Nephron progenitor cell (in vitro differentiated cells): ENCODE measurements at regions not wholly inside any gene's neighbourhood (a gene's known extent, or its start where the extent isn't known, plus 50 kb on each side); places are given as distances from the start of the nearest gene placed in this dataset.

ENCODE experiments used
- DNase-seq: peaks from one replicate; pipeline ENCODE4 v3.0.0; 2021
- H3K27ac Mint-ChIP-seq: 2 replicates; pipeline ENCODE4 v1.8.0; 2021; ENCODE audit warnings: mild to moderate bottlenecking, moderate library complexity, mixed read lengths
- H3K27me3 Mint-ChIP-seq: 2 replicates; pipeline ENCODE4 v1.8.0; 2021; ENCODE audit warnings: mild to moderate bottlenecking, low read depth, mixed read lengths; ENCODE audit not compliant: poor library complexity
- H3K36me3 Mint-ChIP-seq: 2 replicates; pipeline ENCODE4 v1.8.0; 2021; ENCODE audit warnings: low read depth, mixed read lengths
- H3K4me1 Mint-ChIP-seq: 2 replicates; pipeline ENCODE4 v1.8.0; 2021; ENCODE audit warnings: mixed read lengths
- H3K4me3 Mint-ChIP-seq: 2 replicates; pipeline ENCODE4 v1.8.0; 2021; ENCODE audit warnings: mild to moderate bottlenecking, moderate library complexity, mixed read lengths
- H3K9me3 Mint-ChIP-seq: 2 replicates; pipeline ENCODE4 v1.8.0; 2021; ENCODE audit warnings: mild to moderate bottlenecking, moderate library complexity, mixed read lengths
- CTCF ChIP-seq: fragments of 200-600 bp; sonication (generic); IDR thresholded peaks from 2 replicates; pipeline ENCODE4 v1.5.0; 2021; ENCODE audit warnings: antibody characterized with exemption

- TF ChIP-seq CTCF = no peak
- H3K4me1 Mint-ChIP-seq = peaks cover 16% of the 10 kb centered on the region
- no peaks in the 10 kb centered on the region for H3K9me3 Mint-ChIP-seq
Observed at GRCh38 chr18:1466035-1466434, 561.4 kb downstream of the ADCYAP1 start.

GRCh38 chr18:1467461-1467964 lies 562.8 kb downstream of the ADCYAP1 start:
- DNase-seq = no peak
- Mint-ChIP-seq H3K4me3 (no peak overlapping the region), H3K27me3 (no peaks in the 10 kb centered on the region), H3K27ac (no peak overlapping the region), H3K36me3 (no peaks in the 10 kb centered on the region), H3K4me1 (peaks cover 16% of the 10 kb centered on the region), H3K9me3 (no peaks in the 10 kb centered on the region)
- no peak for TF ChIP-seq CTCF

More at GRCh38 chr18:1466035-1466434, 561.4 kb downstream of the ADCYAP1 start:
- Mint-ChIP-seq H3K27me3 (peaks cover 2% of the 10 kb centered on the region), H3K27ac (no peak overlapping the region), H3K4me3 (no peak overlapping the region), H3K36me3 (no peaks in the 10 kb centered on the region)
- DNase-seq = no peak

- no peaks in the 10 kb centered on the region for H3K27me3 Mint-ChIP-seq
- no peak overlapping the region for H3K27ac Mint-ChIP-seq
- no peak overlapping the region for H3K4me3 Mint-ChIP-seq
Observed at GRCh38 chr18:1468550-1468949, 563.9 kb downstream of the ADCYAP1 start.

GRCh38 chr18:1475867-1476266 lies 571.2 kb downstream of the ADCYAP1 start:
- no peak for DNase-seq
- TF ChIP-seq CTCF = no peak
- H3K9me3 Mint-ChIP-seq = peaks cover 3% of the 10 kb centered on the region
- no peaks in the 10 kb centered on the region for H3K4me1 Mint-ChIP-seq
- no peak overlapping the region for H3K27ac Mint-ChIP-seq
- no peaks in the 10 kb centered on the region for H3K27me3 Mint-ChIP-seq
- no peaks in the 10 kb centered on the region for H3K36me3 Mint-ChIP-seq
- no peak overlapping the region for H3K4me3 Mint-ChIP-seq

More at GRCh38 chr18:1468550-1468949, 563.9 kb downstream of the ADCYAP1 start:
- H3K9me3 Mint-ChIP-seq = no peaks in the 10 kb centered on the region
- TF ChIP-seq CTCF = no peak
- no peaks in the 10 kb centered on the region for H3K36me3 Mint-ChIP-seq
- no peak for DNase-seq
- peaks cover 16% of the 10 kb centered on the region for H3K4me1 Mint-ChIP-seq

- Mint-ChIP-seq H3K27me3 (no peaks in the 10 kb centered on the region), H3K4me1 (no peaks in the 10 kb centered on the region), H3K36me3 (no peaks in the 10 kb centered on the region), H3K27ac (no peak overlapping the region), H3K4me3 (no peak overlapping the region), H3K9me3 (peaks cover 3% of the 10 kb centered on the region)
- TF ChIP-seq CTCF = no peak
- no peak for DNase-seq
Observed at GRCh38 chr18:1480309-1480708, 575.6 kb downstream of the ADCYAP1 start.

- no peaks in the 10 kb centered on the region for H3K36me3 Mint-ChIP-seq
- peaks cover 3% of the 10 kb centered on the region for H3K9me3 Mint-ChIP-seq
- no peak overlapping the region for H3K27ac Mint-ChIP-seq
- no peak for DNase-seq
- no peak for TF ChIP-seq CTCF
- no peaks in the 10 kb centered on the region for H3K4me1 Mint-ChIP-seq
- H3K4me3 Mint-ChIP-seq = no peak overlapping the region
- H3K27me3 Mint-ChIP-seq = no peaks in the 10 kb centered on the region
Observed at GRCh38 chr18:1481577-1481976, 576.9 kb downstream of the ADCYAP1 start.
